ENCODE measurements at regions not wholly inside any gene's neighbourhood (a gene's known extent, or its start where the extent isn't known, plus 50 kb on each side); places are given as distances from the start of the nearest gene placed in this dataset.
A peak's percentile ranks its signal among the peaks of the same experiment; 100 is the strongest.

DNA sequence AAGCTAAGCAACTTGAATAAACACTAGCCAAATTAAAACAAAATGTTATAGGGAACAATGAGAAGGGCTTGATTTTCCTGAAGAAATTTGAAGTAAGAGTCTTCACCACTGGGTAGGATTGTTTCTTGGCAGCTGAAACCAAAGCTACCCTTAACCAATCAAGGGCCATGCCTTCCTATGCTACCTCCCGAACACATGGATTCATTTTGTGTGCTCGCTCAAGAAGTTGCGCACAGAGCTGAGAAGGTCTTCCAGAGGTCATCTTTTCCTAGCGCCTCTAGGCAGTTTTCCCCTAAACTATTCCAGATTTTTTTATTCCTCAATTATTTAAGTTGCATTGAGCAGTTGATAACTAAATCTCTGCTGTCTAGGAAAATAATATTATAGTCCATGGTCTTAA is 264.6 kb downstream of the RBM43 start:
- peak overlapping the region; percentile 1 for H3K4me3 Mint-ChIP-seq
- DNase-seq, result no peak
- H3K4me1 Mint-ChIP-seq, result no peaks in the 10 kb centered on the region
- H3K9me3 ChIP-seq (ENCODE audit: control insufficient read depth, low read length, poor library complexity, severe bottlenecking), result no peaks in the 10 kb centered on the region
- no peak for ATAC-seq
- H3K27ac Mint-ChIP-seq, result no peak overlapping the region
- H3K27me3 Mint-ChIP-seq, result peaks cover 4% of the 10 kb centered on the region
- H3K36me3 Mint-ChIP-seq (ENCODE audit: low read depth), result no peaks in the 10 kb centered on the region

DNA sequence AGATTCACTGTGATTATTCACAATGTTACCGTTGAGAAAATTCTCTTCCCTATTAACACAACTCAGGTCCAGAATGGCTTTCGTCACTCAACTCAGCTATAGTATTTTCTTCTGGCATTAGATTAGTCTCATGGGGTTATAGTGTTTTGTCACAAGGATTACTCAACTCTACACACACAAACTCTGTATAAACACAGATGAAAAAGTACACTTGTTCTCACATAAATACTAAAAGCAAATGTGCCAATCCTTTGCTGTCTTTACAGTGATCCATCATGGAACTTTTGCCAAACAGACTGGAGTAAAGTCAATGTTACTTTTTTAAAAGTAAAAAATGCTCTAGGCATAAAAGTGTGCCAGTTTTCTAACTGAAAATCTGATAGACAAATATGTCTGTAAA is 267.6 kb downstream of the RBM43 start:
- no peaks in the 10 kb centered on the region for H3K36me3 Mint-ChIP-seq (ENCODE audit: low read depth)
- peaks cover 4% of the 10 kb centered on the region for H3K27me3 Mint-ChIP-seq
- no peak overlapping the region for H3K4me3 Mint-ChIP-seq
- ATAC-seq, result no peak
- no peaks in the 10 kb centered on the region for H3K9me3 ChIP-seq (ENCODE audit: control insufficient read depth, low read length, poor library complexity, severe bottlenecking)
- no peak overlapping the region for H3K27ac Mint-ChIP-seq
- DNase-seq, result no peak
- H3K4me1 Mint-ChIP-seq, result no peaks in the 10 kb centered on the region

DNA sequence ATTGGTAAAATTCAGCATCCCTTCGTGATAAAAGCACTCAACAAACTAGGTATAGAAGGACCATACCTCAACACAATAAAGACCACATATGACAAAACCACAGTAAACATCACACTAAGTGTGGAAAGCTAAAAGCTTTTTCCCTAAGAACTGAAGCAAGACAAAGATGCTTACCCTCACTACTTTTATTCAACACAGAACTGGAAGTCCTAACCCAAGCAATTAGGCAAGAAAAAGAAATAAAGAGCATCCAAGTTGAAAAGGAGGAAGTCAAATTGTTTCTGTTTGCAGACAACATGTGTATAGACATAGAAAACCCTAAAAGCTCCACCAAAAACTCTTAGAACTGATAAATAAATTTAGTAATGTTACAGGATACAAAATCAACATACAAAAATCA is 271.7 kb downstream of the RBM43 start:
- DNase-seq, result no peak
- no peak overlapping the region for H3K4me3 Mint-ChIP-seq
- H3K36me3 Mint-ChIP-seq (ENCODE audit: low read depth), result no peaks in the 10 kb centered on the region
- no peak overlapping the region for H3K27ac Mint-ChIP-seq
- ATAC-seq, result no peak
- no peaks in the 10 kb centered on the region for H3K4me1 Mint-ChIP-seq
- no peaks in the 10 kb centered on the region for H3K9me3 ChIP-seq (ENCODE audit: control insufficient read depth, low read length, poor library complexity, severe bottlenecking)
- H3K27me3 Mint-ChIP-seq, result peaks cover 9% of the 10 kb centered on the region

DNA sequence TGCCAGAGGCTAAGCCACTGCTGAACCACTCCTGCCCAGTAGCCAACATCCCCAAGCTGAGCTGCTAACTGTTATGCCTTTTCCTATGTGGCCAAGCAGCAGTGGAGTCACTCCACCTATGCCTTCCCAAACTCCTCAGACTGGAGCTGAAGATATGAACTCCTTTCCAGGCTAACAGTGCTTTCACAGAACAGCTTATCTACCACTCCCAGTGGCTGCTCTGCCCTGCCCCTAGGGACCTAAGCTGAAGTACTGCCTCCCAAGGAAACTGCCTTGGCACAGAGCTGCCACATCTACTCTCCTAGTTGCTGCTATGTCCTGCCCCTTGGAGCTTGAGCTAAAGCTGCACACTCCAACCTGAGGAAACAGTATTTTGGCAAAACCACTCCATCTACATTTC is 275.9 kb downstream of the RBM43 start:
- H3K9me3 ChIP-seq (ENCODE audit: control insufficient read depth, low read length, poor library complexity, severe bottlenecking), result no peaks in the 10 kb centered on the region
- Mint-ChIP-seq H3K4me1 (no peaks in the 10 kb centered on the region), H3K36me3 (ENCODE audit: low read depth) (no peaks in the 10 kb centered on the region), H3K4me3 (no peak overlapping the region), H3K27ac (no peak overlapping the region), H3K27me3 (peaks cover 27% of the 10 kb centered on the region)
- DNase-seq (no peak), ATAC-seq (no peak)

DNA sequence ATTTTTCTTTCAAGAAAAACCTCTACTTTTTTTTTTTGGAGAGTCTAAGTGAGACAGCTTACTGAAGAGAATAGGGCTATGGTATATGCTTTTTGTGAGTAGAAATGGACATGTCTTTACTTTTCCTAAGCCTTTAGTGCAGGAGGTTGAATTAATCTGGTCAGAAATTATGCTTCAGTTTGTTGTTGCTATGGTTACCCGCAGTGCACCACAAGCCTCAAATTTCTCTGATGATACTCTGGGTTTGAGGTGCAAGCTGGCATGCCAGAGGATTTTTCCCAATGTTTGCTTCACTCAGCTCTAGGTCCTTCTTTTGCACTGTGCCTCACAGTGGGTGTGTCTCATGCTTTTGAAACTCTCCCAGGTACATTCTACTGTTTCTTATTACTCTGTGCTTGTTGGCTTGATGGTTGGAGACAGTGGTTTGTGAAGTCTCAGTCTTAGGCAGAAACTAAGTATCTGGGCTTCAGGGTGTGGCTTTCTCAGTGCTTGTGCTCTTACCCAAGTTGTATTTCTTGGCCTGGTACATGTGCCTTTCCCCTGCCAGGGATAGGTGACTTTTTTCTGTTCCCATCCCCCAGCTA is 278.3 kb downstream of the RBM43 start:
- Mint-ChIP-seq H3K4me1 (no peaks in the 10 kb centered on the region), H3K4me3 (no peak overlapping the region), H3K27me3 (peaks cover 27% of the 10 kb centered on the region), H3K27ac (no peak overlapping the region), H3K36me3 (ENCODE audit: low read depth) (no peaks in the 10 kb centered on the region)
- no peak for ATAC-seq
- DNase-seq, result no peak
- H3K9me3 ChIP-seq (ENCODE audit: control insufficient read depth, low read length, poor library complexity, severe bottlenecking), result no peaks in the 10 kb centered on the region

DNA sequence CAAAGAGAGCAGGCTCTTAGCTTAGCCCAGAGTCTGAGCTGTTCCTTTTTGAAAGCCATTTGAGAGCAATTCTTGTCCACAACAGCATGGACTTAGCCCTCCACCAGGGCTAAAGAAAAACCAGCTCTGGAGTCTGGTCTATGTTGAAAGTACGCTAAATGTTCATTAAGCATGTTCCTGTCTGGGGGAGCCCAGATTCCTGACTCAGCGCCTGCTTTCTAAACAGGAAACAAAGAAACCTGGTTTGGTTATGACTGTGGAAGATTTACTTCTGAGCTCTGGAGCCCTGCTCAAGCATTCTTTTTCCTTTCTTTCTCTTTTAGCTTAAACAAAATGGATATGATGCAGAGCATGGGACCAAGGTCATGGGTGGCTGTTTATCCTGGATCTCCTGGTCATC is 279.8 kb downstream of the RBM43 start:
- Mint-ChIP-seq H3K27me3 (peaks cover 27% of the 10 kb centered on the region), H3K4me3 (no peak overlapping the region)
- ATAC-seq, result no peak

DNA sequence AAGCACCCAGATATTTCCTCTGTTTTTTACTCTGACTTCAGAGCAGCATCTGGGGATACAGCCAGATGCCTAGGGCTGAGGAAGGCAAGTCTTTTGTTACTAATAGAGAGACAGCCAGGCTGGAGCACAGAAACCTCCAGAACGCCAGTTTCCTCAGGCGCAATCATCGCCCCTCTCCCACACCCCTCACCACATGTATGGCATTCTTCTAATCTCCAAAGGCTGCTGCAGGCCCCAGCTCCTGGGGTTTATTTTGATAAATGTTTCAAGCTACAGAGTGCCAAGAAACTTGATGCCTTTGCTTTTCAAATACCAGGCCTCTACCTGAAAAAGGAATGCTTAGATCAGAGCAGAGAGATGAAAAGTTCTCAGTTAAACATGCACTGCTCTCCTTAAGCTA is 283.6 kb downstream of the RBM43 start:
- Mint-ChIP-seq H3K27me3 (no peaks in the 10 kb centered on the region), H3K27ac (no peak overlapping the region), H3K36me3 (ENCODE audit: low read depth) (no peaks in the 10 kb centered on the region), H3K4me1 (no peaks in the 10 kb centered on the region), H3K4me3 (no peak overlapping the region)
- H3K9me3 ChIP-seq (ENCODE audit: control insufficient read depth, low read length, poor library complexity, severe bottlenecking), result no peaks in the 10 kb centered on the region
- no peak for ATAC-seq
- DNase-seq, result no peak

More for the DNA sequence above, 279.8 kb downstream of the RBM43 start:
- no peak for DNase-seq
- no peaks in the 10 kb centered on the region for H3K9me3 ChIP-seq (ENCODE audit: control insufficient read depth, low read length, poor library complexity, severe bottlenecking)
- Mint-ChIP-seq H3K36me3 (ENCODE audit: low read depth) (no peaks in the 10 kb centered on the region), H3K27ac (no peak overlapping the region), H3K4me1 (no peaks in the 10 kb centered on the region)

DNA sequence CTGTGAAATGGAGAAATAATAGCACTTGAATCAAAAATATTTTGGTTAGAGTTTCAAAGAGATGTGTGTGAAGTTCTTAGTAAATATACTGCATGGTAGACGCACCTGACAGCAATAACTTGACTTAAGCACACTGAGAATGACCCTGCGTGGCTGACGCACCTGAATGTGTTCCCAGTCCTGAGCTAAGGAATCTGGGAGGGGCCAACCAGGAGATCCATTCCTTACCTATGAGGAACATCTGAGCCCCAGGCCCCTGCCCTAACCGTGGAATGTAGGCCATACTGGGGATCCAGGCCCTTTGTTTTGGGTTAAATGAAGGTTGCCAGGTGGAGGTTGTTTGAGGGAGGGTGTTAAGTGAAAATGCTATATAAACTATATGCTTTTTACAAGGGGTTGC is 284.4 kb downstream of the RBM43 start:
- no peak overlapping the region for H3K4me3 Mint-ChIP-seq
- no peak for DNase-seq
- ATAC-seq, result no peak
- H3K4me1 Mint-ChIP-seq, result no peaks in the 10 kb centered on the region
- no peaks in the 10 kb centered on the region for H3K27me3 Mint-ChIP-seq
- no peaks in the 10 kb centered on the region for H3K36me3 Mint-ChIP-seq (ENCODE audit: low read depth)
- no peaks in the 10 kb centered on the region for H3K9me3 ChIP-seq (ENCODE audit: control insufficient read depth, low read length, poor library complexity, severe bottlenecking)
- no peak overlapping the region for H3K27ac Mint-ChIP-seq

DNA sequence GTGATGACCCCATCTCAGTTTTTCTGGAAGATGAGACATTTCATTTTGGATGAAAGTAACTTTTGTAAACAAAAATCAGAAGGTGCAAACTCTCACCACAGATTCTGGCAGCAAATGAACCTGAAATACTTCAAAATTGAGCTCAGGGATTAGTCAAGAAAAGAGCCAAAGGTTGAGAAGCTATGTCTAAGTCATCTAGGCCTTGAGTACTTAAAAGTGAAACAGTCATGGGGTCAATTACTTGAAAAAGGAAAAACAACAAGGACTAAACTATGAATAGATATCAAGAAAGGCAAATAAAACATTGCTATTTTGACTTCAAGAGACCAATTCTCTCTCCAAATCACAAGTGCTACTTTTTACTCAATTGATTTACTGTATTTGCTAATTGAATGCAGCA is 285.1 kb downstream of the RBM43 start:
- H3K4me3 Mint-ChIP-seq, result no peak overlapping the region
- H3K27me3 Mint-ChIP-seq, result no peaks in the 10 kb centered on the region
- ATAC-seq (no peak), DNase-seq (no peak)
- H3K4me1 Mint-ChIP-seq, result no peaks in the 10 kb centered on the region
- no peaks in the 10 kb centered on the region for H3K9me3 ChIP-seq (ENCODE audit: control insufficient read depth, low read length, poor library complexity, severe bottlenecking)
- no peak overlapping the region for H3K27ac Mint-ChIP-seq
- no peaks in the 10 kb centered on the region for H3K36me3 Mint-ChIP-seq (ENCODE audit: low read depth)

DNA sequence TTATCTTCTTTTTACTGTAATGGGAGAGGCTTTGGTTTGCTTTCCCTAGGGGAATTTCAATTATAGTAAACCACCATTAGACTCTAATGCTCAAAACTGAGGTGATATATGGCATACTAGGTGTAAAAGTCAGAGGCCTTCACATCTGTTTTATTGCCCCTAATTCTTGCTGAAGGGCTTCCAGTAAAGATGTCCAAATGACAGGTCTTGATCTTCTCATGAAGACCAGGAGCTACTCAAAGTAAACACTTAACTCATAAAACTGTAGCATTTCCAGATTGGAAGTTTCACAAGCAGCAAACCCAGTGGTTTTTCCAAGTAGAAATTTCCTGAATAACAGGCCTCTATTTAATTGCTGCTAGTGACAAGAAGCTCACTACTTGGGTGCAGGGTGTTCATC is 286.8 kb downstream of the RBM43 start:
- ATAC-seq, result no peak

DNA sequence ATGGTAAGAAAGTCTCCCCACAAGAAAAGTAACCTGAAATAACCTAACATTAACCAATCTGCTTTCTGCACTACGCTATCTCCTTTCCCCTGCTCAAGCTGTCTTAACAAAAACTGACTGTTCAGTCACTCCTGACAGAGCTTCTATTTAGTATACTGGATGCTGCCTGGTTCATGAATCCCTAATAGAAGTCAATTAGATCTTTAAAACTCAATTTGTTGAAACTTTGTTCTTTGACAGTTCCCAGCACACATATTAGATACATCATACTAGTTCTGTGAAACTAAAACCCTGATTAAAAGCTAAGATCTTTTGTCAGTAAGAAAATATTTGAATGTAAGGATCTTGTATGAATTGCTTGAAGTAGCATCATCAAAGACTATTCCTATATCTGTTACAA is 287.4 kb downstream of the RBM43 start:
- H3K9me3 ChIP-seq (ENCODE audit: control insufficient read depth, low read length, poor library complexity, severe bottlenecking), result no peaks in the 10 kb centered on the region
- ATAC-seq, result no peak
- no peak for DNase-seq
- H3K27me3 Mint-ChIP-seq, result peaks cover 1% of the 10 kb centered on the region
- H3K27ac Mint-ChIP-seq, result no peak overlapping the region
- peaks cover 2% of the 10 kb centered on the region for H3K36me3 Mint-ChIP-seq (ENCODE audit: low read depth)
- H3K4me3 Mint-ChIP-seq, result no peak overlapping the region
- H3K4me1 Mint-ChIP-seq, result no peaks in the 10 kb centered on the region

More for the DNA sequence above, 286.8 kb downstream of the RBM43 start:
- no peak overlapping the region for H3K4me3 Mint-ChIP-seq
- no peak for DNase-seq
- H3K4me1 Mint-ChIP-seq, result no peaks in the 10 kb centered on the region
- H3K27ac Mint-ChIP-seq, result no peak overlapping the region
- H3K9me3 ChIP-seq (ENCODE audit: control insufficient read depth, low read length, poor library complexity, severe bottlenecking), result no peaks in the 10 kb centered on the region
- no peaks in the 10 kb centered on the region for H3K27me3 Mint-ChIP-seq
- H3K36me3 Mint-ChIP-seq (ENCODE audit: low read depth), result peaks cover 2% of the 10 kb centered on the region

DNA sequence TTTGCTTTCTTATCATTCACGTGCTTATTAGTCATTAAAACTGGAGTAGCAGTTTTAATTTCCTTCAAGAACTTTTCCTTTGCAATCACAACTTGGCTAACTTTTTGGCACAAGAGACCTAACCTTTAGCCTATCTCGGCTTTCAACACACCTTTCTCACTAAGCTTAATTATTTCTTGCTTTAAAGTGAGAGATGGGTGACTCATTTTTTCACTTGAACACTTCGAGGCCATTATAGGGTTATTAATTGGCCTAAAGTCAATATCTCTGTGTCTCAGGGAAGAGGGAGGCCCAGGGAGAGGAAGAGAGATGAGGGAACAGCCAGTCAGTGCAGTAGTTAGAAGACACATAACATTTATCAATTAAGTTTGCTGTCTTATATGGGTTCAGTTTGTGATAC is 289.8 kb downstream of the RBM43 start:
- Mint-ChIP-seq H3K27me3 (peaks cover 13% of the 10 kb centered on the region), H3K4me3 (no peak overlapping the region), H3K36me3 (ENCODE audit: low read depth) (peaks cover 2% of the 10 kb centered on the region), H3K27ac (no peak overlapping the region), H3K4me1 (no peaks in the 10 kb centered on the region)
- no peaks in the 10 kb centered on the region for H3K9me3 ChIP-seq (ENCODE audit: control insufficient read depth, low read length, poor library complexity, severe bottlenecking)
- ATAC-seq, result no peak
- DNase-seq, result no peak

DNA sequence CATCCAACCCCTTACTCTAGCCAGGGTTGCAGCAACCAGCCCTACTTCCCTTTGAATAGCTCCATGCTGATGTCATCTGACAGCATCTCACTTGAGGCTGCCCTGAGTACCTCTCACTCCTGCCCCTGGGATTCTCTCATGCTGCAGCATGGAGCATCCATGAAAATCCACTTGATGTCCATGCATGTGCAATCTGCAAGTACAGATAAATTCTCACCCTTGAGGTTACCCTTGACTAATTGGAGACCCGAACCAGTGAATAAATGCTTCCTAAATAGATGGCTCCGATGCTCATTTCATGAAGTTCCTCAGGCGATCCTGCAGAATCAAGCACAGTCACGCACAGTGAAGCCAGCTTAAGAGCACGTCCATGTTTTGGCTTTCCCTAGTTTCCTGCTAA is 298.3 kb downstream of the RBM43 start:
- Mint-ChIP-seq H3K4me3 (no peak overlapping the region), H3K4me1 (no peaks in the 10 kb centered on the region), H3K27me3 (peaks cover 8% of the 10 kb centered on the region), H3K36me3 (ENCODE audit: low read depth) (no peaks in the 10 kb centered on the region), H3K27ac (no peak overlapping the region)
- DNase-seq (no peak), ATAC-seq (no peak)
- no peaks in the 10 kb centered on the region for H3K9me3 ChIP-seq (ENCODE audit: control insufficient read depth, low read length, poor library complexity, severe bottlenecking)

DNA sequence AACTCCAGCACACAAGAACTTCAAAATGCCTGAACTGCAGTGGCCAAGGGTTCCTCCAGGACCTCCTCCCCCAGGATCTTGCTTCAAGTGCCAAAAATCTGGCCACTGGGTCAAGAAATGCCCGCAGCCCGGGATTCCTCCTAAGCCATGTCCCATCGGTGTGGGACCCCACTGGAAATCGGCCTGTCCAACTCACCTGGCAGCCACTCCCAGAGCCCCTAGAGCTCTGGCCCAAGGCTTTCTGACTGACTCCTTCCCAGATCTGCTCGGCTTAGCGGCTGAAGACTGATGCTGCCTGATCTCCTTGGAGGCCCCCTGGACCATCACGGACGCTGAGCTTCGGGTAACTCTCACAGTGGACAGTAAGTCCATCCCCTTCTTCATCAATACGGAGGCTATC is 306.4 kb downstream of the RBM43 start:
- no peak for DNase-seq
- H3K4me1 Mint-ChIP-seq, result no peaks in the 10 kb centered on the region
- H3K9me3 ChIP-seq (ENCODE audit: control insufficient read depth, low read length, poor library complexity, severe bottlenecking), result no peaks in the 10 kb centered on the region
- no peak for ATAC-seq
- H3K27ac Mint-ChIP-seq, result no peak overlapping the region
- no peak overlapping the region for H3K4me3 Mint-ChIP-seq
- H3K36me3 Mint-ChIP-seq (ENCODE audit: low read depth), result no peaks in the 10 kb centered on the region
- H3K27me3 Mint-ChIP-seq, result no peaks in the 10 kb centered on the region
